Stimulated activated CD8-positive, alpha-beta memory T cell treated with anti-CD3 and anti-CD28 coated beads, Interleukin-7, amount 100 ng/mL, for 48 hours (primary cell): ENCODE measurements at regions not wholly inside any gene's neighbourhood (a gene's known extent, or its start where the extent isn't known, plus 50 kb on each side); places are given as distances from the start of the nearest gene placed in this dataset.
"Not testable (repeated sequence)": the region's sequence is repeated elsewhere in the genome, so short reads cannot be mapped to it uniquely, and the experiment has no call there.

Experiments used
- DNase-seq, 2 donors: peaks; one replicate each; pipeline ENCODE4 v3.0.0-alpha.2; 2020; ENCODE audit warnings: low read depth in 1 of 2; ENCODE audit errors: extremely low read depth in 1 of 2

GRCh38 chr4:1561286-1561990 is 122.7 kb downstream of the FAM53A start:
- no peak for DNase-seq

- DNase-seq = no peak
Measured at GRCh38 chr4:1559896-1560650, 124.0 kb downstream of the FAM53A start.

- no peak for DNase-seq
Measured at GRCh38 chr4:1558205-1558604, 125.9 kb downstream of the FAM53A start.

- DNase-seq = no peak
Measured at GRCh38 chr4:1557221-1557597, 126.9 kb downstream of the FAM53A start.

GRCh38 chr4:1556541-1557220 is 127.4 kb downstream of the FAM53A start:
- DNase-seq = no peak

GRCh38 chr4:1554876-1555265 is 129.2 kb downstream of the FAM53A start:
- DNase-seq = no peak

GRCh38 chr4:1554246-1554875 is 129.8 kb downstream of the FAM53A start:
- DNase-seq = no peak

GRCh38 chr4:1553365-1553764 is 130.7 kb downstream of the FAM53A start:
- no peak for DNase-seq

GRCh38 chr4:1552451-1552850 is 131.7 kb downstream of the FAM53A start:
- DNase-seq = no peak

GRCh38 chr4:1551211-1551610 is 132.9 kb downstream of the FAM53A start:
- no peak for DNase-seq

- no peak for DNase-seq
Measured at GRCh38 chr4:1550122-1551070, 133.7 kb downstream of the FAM53A start.

- no peak for DNase-seq
Measured at GRCh38 chr4:1549638-1550035, 134.5 kb downstream of the FAM53A start.

- peak; percentile 20 to 33 for DNase-seq
Measured at GRCh38 chr4:1548827-1549637, 135.1 kb downstream of the FAM53A start.

- no peak for DNase-seq
Measured at GRCh38 chr4:1547856-1548826, 136.0 kb downstream of the FAM53A start.

GRCh38 chr4:1547131-1547855 is 136.8 kb downstream of the FAM53A start:
- no peak for DNase-seq

GRCh38 chr4:1544861-1545281 is 138.6 kb upstream of the NKX1-1 start:
- DNase-seq = no peak

- DNase-seq = not testable (repeated sequence)
Measured at GRCh38 chr4:1544435-1544834, 138.2 kb upstream of the NKX1-1 start.

GRCh38 chr4:1543976-1544375 is 137.7 kb upstream of the NKX1-1 start:
- DNase-seq = no peak
